ENCODE measurements at regions not wholly inside any gene's neighbourhood (a gene's known extent, or its start where the extent isn't known, plus 50 kb on each side); places are given as distances from the start of the nearest gene placed in this dataset.

DNA sequence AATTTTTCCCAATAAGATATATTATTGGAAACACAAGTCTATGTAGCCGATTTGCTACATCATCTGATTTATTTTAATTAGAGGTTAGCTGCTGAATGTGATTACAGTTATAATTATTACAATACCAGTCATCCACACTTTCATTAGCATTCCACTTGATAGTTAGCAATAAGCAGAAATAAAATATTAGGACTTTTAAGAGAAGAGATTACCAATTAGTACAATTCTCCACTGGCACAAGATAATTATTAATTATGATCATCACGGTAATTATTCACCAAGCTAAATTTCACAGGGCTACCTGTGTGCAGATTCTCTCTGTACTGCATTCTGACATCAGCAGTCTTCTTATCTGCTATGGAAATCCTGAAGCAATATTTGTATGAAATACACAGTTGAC lies 474.7 kb downstream of the TLE4 start:
- H3K4me2 ChIP-seq (ENCODE audit: low read depth, low read length, poor library complexity, severe bottlenecking) = no peak overlapping the region
- H3K27me3 ChIP-seq (ENCODE audit: insufficient read depth, low read length, poor library complexity, severe bottlenecking) = no peaks in the 10 kb centered on the region
- H3K36me3 ChIP-seq (ENCODE audit: insufficient read depth, low read length) = no peaks in the 10 kb centered on the region
- no peaks in the 10 kb centered on the region for H4K20me1 ChIP-seq (ENCODE audit: insufficient read depth, low read length, poor library complexity, severe bottlenecking)
- H3K4me1 ChIP-seq (ENCODE audit: insufficient read depth, low read length, poor library complexity, severe bottlenecking) = no peaks in the 10 kb centered on the region
- no peak overlapping the region for H3K4me3 ChIP-seq (ENCODE audit: low read length, poor library complexity, severe bottlenecking)
- H3K9ac ChIP-seq (ENCODE audit: low read depth, low read length, poor library complexity, severe bottlenecking) = no peak overlapping the region
- H3K9me2 ChIP-seq (replicated peaks; ENCODE audit: low read depth, low read length) = no peaks in the 10 kb centered on the region
- no peak for TF ChIP-seq EZH2phosphoT487 (IDR thresholded peaks at IDR 0.05; ENCODE audit: borderline replicate concordance)
- TF ChIP-seq, protein P1, sequence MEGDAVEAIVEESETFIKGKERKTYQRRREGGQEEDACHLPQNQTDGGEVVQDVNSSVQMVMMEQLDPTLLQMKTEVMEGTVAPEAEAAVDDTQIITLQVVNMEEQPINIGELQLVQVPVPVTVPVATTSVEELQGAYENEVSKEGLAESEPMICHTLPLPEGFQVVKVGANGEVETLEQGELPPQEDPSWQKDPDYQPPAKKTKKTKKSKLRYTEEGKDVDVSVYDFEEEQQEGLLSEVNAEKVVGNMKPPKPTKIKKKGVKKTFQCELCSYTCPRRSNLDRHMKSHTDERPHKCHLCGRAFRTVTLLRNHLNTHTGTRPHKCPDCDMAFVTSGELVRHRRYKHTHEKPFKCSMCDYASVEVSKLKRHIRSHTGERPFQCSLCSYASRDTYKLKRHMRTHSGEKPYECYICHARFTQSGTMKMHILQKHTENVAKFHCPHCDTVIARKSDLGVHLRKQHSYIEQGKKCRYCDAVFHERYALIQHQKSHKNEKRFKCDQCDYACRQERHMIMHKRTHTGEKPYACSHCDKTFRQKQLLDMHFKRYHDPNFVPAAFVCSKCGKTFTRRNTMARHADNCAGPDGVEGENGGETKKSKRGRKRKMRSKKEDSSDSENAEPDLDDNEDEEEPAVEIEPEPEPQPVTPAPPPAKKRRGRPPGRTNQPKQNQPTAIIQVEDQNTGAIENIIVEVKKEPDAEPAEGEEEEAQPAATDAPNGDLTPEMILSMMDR (conservative IDR thresholded peaks at IDR 0.05; ENCODE audit: low read length) = no peak
- H3K9me3 ChIP-seq (ENCODE audit: insufficient read depth, low read depth, low read length) = no peaks in the 10 kb centered on the region
- H3F3A ChIP-seq (ENCODE audit: low read depth) = no peaks in the 10 kb centered on the region
- no peaks in the 10 kb centered on the region for H3K79me2 ChIP-seq (ENCODE audit: insufficient read depth, low read length)
- no peak overlapping the region for H2AFZ ChIP-seq (ENCODE audit: low read length)

DNA sequence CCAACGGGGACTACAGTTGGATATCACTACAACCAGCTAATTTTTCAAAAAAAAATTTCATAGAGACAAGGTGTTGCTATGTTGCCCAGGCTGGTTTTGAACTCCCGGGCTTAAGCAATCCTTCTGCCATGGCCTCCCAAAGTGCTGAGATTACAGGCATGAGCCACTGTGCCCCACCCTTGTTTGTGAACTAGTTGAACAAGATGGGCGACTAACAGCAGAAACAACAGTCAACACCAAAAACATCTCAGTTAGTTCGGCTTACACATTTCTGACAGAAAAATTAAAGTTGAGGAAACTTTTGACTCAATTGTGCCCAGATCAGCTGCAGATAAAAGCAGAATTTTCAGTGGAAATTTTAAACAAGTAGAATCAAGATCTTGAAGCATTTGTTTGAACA lies 470.1 kb downstream of the TLE4 start:
- Histone ChIP-seq H3K27me3 (ENCODE audit: insufficient read depth, low read length, poor library complexity, severe bottlenecking) (no peaks in the 10 kb centered on the region), H3K4me3 (ENCODE audit: low read length, poor library complexity, severe bottlenecking) (no peak overlapping the region), H3F3A (ENCODE audit: low read depth) (no peaks in the 10 kb centered on the region), H3K36me3 (ENCODE audit: insufficient read depth, low read length) (no peaks in the 10 kb centered on the region), H2AFZ (ENCODE audit: low read length) (no peak overlapping the region), H3K4me2 (ENCODE audit: low read depth, low read length, poor library complexity, severe bottlenecking) (no peak overlapping the region), H4K20me1 (ENCODE audit: insufficient read depth, low read length, poor library complexity, severe bottlenecking) (no peaks in the 10 kb centered on the region), H3K9ac (ENCODE audit: low read depth, low read length, poor library complexity, severe bottlenecking) (no peak overlapping the region), H3K9me2 (replicated peaks; ENCODE audit: low read depth, low read length) (no peaks in the 10 kb centered on the region), H3K79me2 (ENCODE audit: insufficient read depth, low read length) (no peaks in the 10 kb centered on the region), H3K4me1 (ENCODE audit: insufficient read depth, low read length, poor library complexity, severe bottlenecking) (no peaks in the 10 kb centered on the region), H3K9me3 (ENCODE audit: insufficient read depth, low read depth, low read length) (no peaks in the 10 kb centered on the region)
- TF ChIP-seq, protein P1 (conservative IDR thresholded peaks at IDR 0.05; ENCODE audit: low read length) = no peak
- no peak for TF ChIP-seq EZH2phosphoT487 (IDR thresholded peaks at IDR 0.05; ENCODE audit: borderline replicate concordance)

DNA sequence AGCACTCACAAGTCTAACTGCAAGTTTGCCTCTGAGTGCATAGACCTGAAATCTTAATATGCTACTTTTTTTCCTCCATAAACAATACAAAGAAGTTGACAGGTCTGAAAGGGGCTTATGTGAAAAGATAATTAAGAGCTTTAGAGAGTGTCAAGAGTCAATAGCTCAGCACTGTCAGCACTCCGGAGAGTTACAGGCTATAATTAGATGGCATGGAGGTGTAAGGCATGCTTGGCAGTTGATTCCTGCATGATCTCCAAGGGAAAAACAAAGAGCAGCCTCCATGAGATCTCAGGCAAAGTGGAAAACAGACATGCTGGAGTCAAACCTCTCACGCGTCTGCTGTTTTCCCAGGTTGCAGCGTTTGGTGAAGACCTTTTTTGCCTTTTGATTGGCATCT lies 468.7 kb downstream of the TLE4 start:
- no peak overlapping the region for H3K4me3 ChIP-seq (ENCODE audit: low read length, poor library complexity, severe bottlenecking)
- H3K27me3 ChIP-seq (ENCODE audit: insufficient read depth, low read length, poor library complexity, severe bottlenecking) = no peaks in the 10 kb centered on the region
- H4K20me1 ChIP-seq (ENCODE audit: insufficient read depth, low read length, poor library complexity, severe bottlenecking) = no peaks in the 10 kb centered on the region
- H3K9me3 ChIP-seq (ENCODE audit: insufficient read depth, low read depth, low read length) = no peaks in the 10 kb centered on the region
- H3K9ac ChIP-seq (ENCODE audit: low read depth, low read length, poor library complexity, severe bottlenecking) = no peak overlapping the region
- no peaks in the 10 kb centered on the region for H3K9me2 ChIP-seq (replicated peaks; ENCODE audit: low read depth, low read length)
- TF ChIP-seq, protein P1 (conservative IDR thresholded peaks at IDR 0.05; ENCODE audit: low read length) = no peak
- no peak for TF ChIP-seq EZH2phosphoT487 (IDR thresholded peaks at IDR 0.05; ENCODE audit: borderline replicate concordance)
- H3K4me2 ChIP-seq (ENCODE audit: low read depth, low read length, poor library complexity, severe bottlenecking) = no peak overlapping the region
- H3K79me2 ChIP-seq (ENCODE audit: insufficient read depth, low read length) = no peaks in the 10 kb centered on the region
- H3F3A ChIP-seq (ENCODE audit: low read depth) = no peaks in the 10 kb centered on the region
- H3K36me3 ChIP-seq (ENCODE audit: insufficient read depth, low read length) = no peaks in the 10 kb centered on the region
- H3K4me1 ChIP-seq (ENCODE audit: insufficient read depth, low read length, poor library complexity, severe bottlenecking) = no peaks in the 10 kb centered on the region
- no peak overlapping the region for H2AFZ ChIP-seq (ENCODE audit: low read length)

Measured in Loucy (cell line).